Astrocyte of the cerebellum (primary cell): ENCODE measurements at regions not wholly inside any gene's neighbourhood (a gene's known extent, or its start where the extent isn't known, plus 50 kb on each side); places are given as distances from the start of the nearest gene placed in this dataset.
A peak's percentile ranks its signal among the peaks of the same experiment; 100 is the strongest.

Experiments
- DNase-seq: peaks from one replicate; pipeline ENCODE4 v3.0.0-alpha.2; 2011; ENCODE audit warnings: low read depth
- H3K4me3 ChIP-seq: 2 replicates; pipeline ENCODE4 v1.5.1; 2011; ENCODE audit warnings: mild to moderate bottlenecking, low read depth, low read length, moderate library complexity
- CTCF ChIP-seq: IDR thresholded peaks from 2 replicates; pipeline ENCODE4 v1.5.1; 2012; ENCODE audit warnings: low read length, low read depth, moderate library complexity, mild to moderate bottlenecking; ENCODE audit errors: missing control alignments
- in situ Hi-C: cut with HindIII; loops from 2 replicates; pipeline ENCODE4 v1.10.0; 2017; ENCODE audit warnings: low sequenced_read_pairs

- in situ Hi-C loops, result no loop called here
Measured at GRCh38 chr2:52959801-52960200, 807.8 kb upstream of the CHAC2 start.

GRCh38 chr2:52956766-52957165, 810.8 kb upstream of the CHAC2 start:
- in situ Hi-C loops, result no loop called here
- no peak for DNase-seq

More at GRCh38 chr2:52959801-52960200, 807.8 kb upstream of the CHAC2 start:
- no peak for TF ChIP-seq CTCF
- no peak overlapping the region for H3K4me3 ChIP-seq
- no peak for DNase-seq

GRCh38 chr2:52956118-52956517, 811.5 kb upstream of the CHAC2 start:
- DNase-seq, result no peak
- TF ChIP-seq CTCF, result no peak
- in situ Hi-C loops, result no loop called here
- H3K4me3 ChIP-seq, result no peak overlapping the region

More at GRCh38 chr2:52956766-52957165, 810.8 kb upstream of the CHAC2 start:
- H3K4me3 ChIP-seq, result no peak overlapping the region
- TF ChIP-seq CTCF, result peak; percentile 16

GRCh38 chr2:52955079-52955478, 812.5 kb upstream of the CHAC2 start:
- TF ChIP-seq CTCF, result no peak
- H3K4me3 ChIP-seq, result no peak overlapping the region
- no peak for DNase-seq
- in situ Hi-C loops, result no loop called here

- DNase-seq, result no peak
- in situ Hi-C loops, result no loop called here
- no peak overlapping the region for H3K4me3 ChIP-seq
- no peak for TF ChIP-seq CTCF
Measured at GRCh38 chr2:52940101-52940500, 827.5 kb upstream of the CHAC2 start.

- in situ Hi-C loops, result no loop called here
Measured at GRCh38 chr2:52939250-52939649, 828.4 kb upstream of the CHAC2 start.

More at GRCh38 chr2:52939250-52939649, 828.4 kb upstream of the CHAC2 start:
- TF ChIP-seq CTCF, result no peak
- DNase-seq, result no peak
- no peak overlapping the region for H3K4me3 ChIP-seq
